GM23338 (cell line): ENCODE measurements at regions not wholly inside any gene's neighbourhood (a gene's known extent, or its start where the extent isn't known, plus 50 kb on each side); places are given as distances from the start of the nearest gene placed in this dataset.

Experiments used
- ATAC-seq: fragments of 200-7000 bp; cut with Tn5 transposase; 3 replicates; pipeline ENCODE4 v1.9.1; 2020
- DNase-seq: peaks from one replicate; pipeline ENCODE4 v3.0.0-alpha.2; 2015; ENCODE audit warnings: low spot score
- H2AFZ ChIP-seq: fragments of 200-600 bp; sonication (generic); 2 replicates; pipeline ENCODE4 v1.8.0; 2016; ENCODE audit warnings: antibody characterized with exemption, mild to moderate bottlenecking, moderate library complexity
- H3F3A ChIP-seq: fragments of 200-600 bp; sonication (generic); replicated peaks from 2 replicates; pipeline ENCODE4 v1.8.0; 2017; ENCODE audit warnings: antibody characterized with exemption, mixed run types, low read depth
- H3K27ac ChIP-seq: fragments of 200-600 bp; sonication (generic); 2 replicates; pipeline ENCODE4 v1.6.1; 2016; ENCODE audit warnings: low read depth
- H3K27me3 ChIP-seq: fragments of 200-600 bp; sonication (generic); 2 replicates; pipeline ENCODE4 v1.8.0; 2016; ENCODE audit warnings: mild to moderate bottlenecking, mixed run types, moderate library complexity; ENCODE audit not compliant: insufficient read depth
- H3K36me3 ChIP-seq: fragments of 200-600 bp; sonication (generic); 2 replicates; pipeline ENCODE4 v1.8.0; 2016; ENCODE audit warnings: mild to moderate bottlenecking; ENCODE audit not compliant: insufficient read depth
- H3K4me1 ChIP-seq: fragments of 200-600 bp; sonication (generic); 2 replicates; pipeline ENCODE4 v1.8.0; 2016; ENCODE audit warnings: mild to moderate bottlenecking, moderate library complexity; ENCODE audit not compliant: insufficient read depth
- H3K4me2 ChIP-seq: fragments of 200-600 bp; sonication (generic); 2 replicates; pipeline ENCODE4 v1.7.1; 2017; ENCODE audit warnings: mixed run types
- H3K4me3 ChIP-seq: fragments of 200-600 bp; sonication (generic); 2 replicates; pipeline ENCODE4 v1.6.1; 2016; ENCODE audit warnings: mixed run types
- H3K79me2 ChIP-seq: fragments of 200-600 bp; sonication (generic); replicated peaks from 2 replicates; pipeline ENCODE4 v1.8.0; 2017; ENCODE audit warnings: mild to moderate bottlenecking; ENCODE audit not compliant: insufficient read depth
- H3K9me2 ChIP-seq: fragments of 200-600 bp; sonication (generic); 2 replicates; pipeline ENCODE4 v1.8.0; 2017; ENCODE audit not compliant: insufficient read depth
- H4K20me1 ChIP-seq: fragments of 200-600 bp; sonication (generic); replicated peaks from 2 replicates; pipeline ENCODE4 v1.8.0; 2017; ENCODE audit warnings: mild to moderate bottlenecking; ENCODE audit not compliant: insufficient read depth
- H3K27ac Mint-ChIP-seq: 2 replicates; pipeline ENCODE4 v1.8.0; 2020; ENCODE audit warnings: inconsistent platforms, mild to moderate bottlenecking, moderate library complexity, mixed read lengths
- H3K27me3 Mint-ChIP-seq: 3 replicates; pipeline ENCODE4 v1.8.0; 2022; ENCODE audit warnings: low read depth, mild to moderate bottlenecking, moderate library complexity, mixed read lengths, inconsistent platforms; ENCODE audit not compliant: insufficient read depth, poor library complexity
- H3K36me3 Mint-ChIP-seq: 3 replicates; pipeline ENCODE4 v1.8.0; 2021; ENCODE audit warnings: low read depth, mild to moderate bottlenecking, inconsistent platforms, moderate library complexity, mixed read lengths
- H3K4me1 Mint-ChIP-seq: 3 replicates; pipeline ENCODE4 v1.8.0; 2020; ENCODE audit warnings: mild to moderate bottlenecking, inconsistent platforms, mixed read lengths
- H3K4me3 Mint-ChIP-seq: 3 replicates; pipeline ENCODE4 v1.8.0; 2021; ENCODE audit warnings: moderate library complexity, mild to moderate bottlenecking, inconsistent platforms, mixed read lengths
- H3K9me3 Mint-ChIP-seq: 3 replicates; pipeline ENCODE4 v1.8.0; 2020; ENCODE audit warnings: moderate library complexity, mild to moderate bottlenecking, inconsistent platforms, mixed read lengths
- EZH2phosphoT487 ChIP-seq: fragments of 200-600 bp; sonication (generic); IDR thresholded peaks from one replicate; pipeline ENCODE4 v1.8.1; 2018; ENCODE audit warnings: antibody characterized with exemption; ENCODE audit not compliant: unreplicated experiment
- JUNB ChIP-seq: IDR thresholded peaks from one replicate; pipeline ENCODE4 v1.6.1; 2016; ENCODE audit warnings: antibody characterized with exemption; ENCODE audit not compliant: unreplicated experiment
- NANOG ChIP-seq: IDR thresholded peaks from 2 replicates; pipeline ENCODE4 v1.6.1; 2016; ENCODE audit warnings: antibody characterized with exemption, borderline replicate concordance
- STAT1 ChIP-seq: IDR thresholded peaks from one replicate; pipeline ENCODE4 v1.6.1; 2016; ENCODE audit warnings: antibody characterized with exemption; ENCODE audit not compliant: unreplicated experiment
- ZNF331 ChIP-seq: fragments of 250-450 bp; sonication (Bioruptor Pico); IDR thresholded peaks from 2 replicates; pipeline ENCODE4 v1.5.0; 2020; ENCODE audit warnings: low read depth, mild to moderate bottlenecking, moderate library complexity
- TF ChIP-seq, protein P1 (sequence below), 2 experiments: fragments of 200-600 bp in 1 of 2; sonication (generic) in 1 of 2; conservative IDR thresholded peaks; 2 replicates each; pipeline versions ENCODE4 v1.5.1 to v1.6.1; 2016 to 2017; ENCODE audit warnings: antibody characterized with exemption in 2 of 2, low read depth in 2 of 2, mild to moderate bottlenecking in 2 of 2, moderate library complexity in 1 of 2
- TF ChIP-seq, protein P2 (sequence below): IDR thresholded peaks from 2 replicates; pipeline ENCODE4 v1.6.1; 2016; ENCODE audit warnings: antibody characterized with exemption
- TF ChIP-seq, protein P3 (sequence below): IDR thresholded peaks from one replicate; pipeline ENCODE4 v1.6.1; 2018; ENCODE audit warnings: antibody characterized with exemption; ENCODE audit not compliant: unreplicated experiment
- TF ChIP-seq, protein P4 (sequence below): fragments of 250-450 bp; sonication (Bioruptor Pico); IDR thresholded peaks from 2 replicates; pipeline ENCODE4 v1.5.0; 2020; ENCODE audit warnings: mild to moderate bottlenecking, moderate library complexity

DNA sequence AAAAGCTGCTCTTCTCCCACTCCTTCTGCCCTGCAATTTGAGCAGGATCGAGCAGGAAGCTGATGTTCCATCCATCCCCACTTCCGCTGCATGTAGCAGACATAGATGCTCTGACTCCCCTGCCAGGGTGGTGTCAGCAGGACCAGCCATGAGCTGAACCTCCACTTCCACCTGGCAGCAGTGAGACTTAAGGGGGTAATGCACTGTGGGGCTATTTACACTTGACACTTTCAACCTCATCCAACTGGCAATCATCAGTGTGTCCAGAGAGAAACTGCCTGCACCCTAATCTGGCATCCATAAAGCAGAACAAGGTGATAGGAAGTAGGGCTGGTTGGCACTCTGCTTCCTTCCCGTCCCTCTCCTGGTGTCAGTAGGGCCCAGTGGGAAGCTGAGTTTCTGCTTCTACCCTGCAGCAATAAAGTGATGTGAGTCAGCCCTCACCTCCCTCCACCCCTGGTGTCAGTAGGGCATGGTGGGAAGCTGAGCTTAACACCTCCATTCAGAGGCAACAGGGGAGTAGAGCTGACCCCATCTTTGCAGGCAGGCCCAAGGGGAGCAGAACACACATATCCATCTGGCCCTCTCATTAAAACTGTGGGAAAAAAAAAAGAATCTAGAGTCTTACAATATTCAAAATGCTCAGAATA lies 272.3 kb downstream of the PTPRU start (continued):
- TF ChIP-seq EZH2phosphoT487: no peak
- TF ChIP-seq, protein P1, sequence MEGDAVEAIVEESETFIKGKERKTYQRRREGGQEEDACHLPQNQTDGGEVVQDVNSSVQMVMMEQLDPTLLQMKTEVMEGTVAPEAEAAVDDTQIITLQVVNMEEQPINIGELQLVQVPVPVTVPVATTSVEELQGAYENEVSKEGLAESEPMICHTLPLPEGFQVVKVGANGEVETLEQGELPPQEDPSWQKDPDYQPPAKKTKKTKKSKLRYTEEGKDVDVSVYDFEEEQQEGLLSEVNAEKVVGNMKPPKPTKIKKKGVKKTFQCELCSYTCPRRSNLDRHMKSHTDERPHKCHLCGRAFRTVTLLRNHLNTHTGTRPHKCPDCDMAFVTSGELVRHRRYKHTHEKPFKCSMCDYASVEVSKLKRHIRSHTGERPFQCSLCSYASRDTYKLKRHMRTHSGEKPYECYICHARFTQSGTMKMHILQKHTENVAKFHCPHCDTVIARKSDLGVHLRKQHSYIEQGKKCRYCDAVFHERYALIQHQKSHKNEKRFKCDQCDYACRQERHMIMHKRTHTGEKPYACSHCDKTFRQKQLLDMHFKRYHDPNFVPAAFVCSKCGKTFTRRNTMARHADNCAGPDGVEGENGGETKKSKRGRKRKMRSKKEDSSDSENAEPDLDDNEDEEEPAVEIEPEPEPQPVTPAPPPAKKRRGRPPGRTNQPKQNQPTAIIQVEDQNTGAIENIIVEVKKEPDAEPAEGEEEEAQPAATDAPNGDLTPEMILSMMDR (conservative IDR thresholded peaks at IDR 0.05; ENCODE audit: low read depth in 2 of 2): no peak

DNA sequence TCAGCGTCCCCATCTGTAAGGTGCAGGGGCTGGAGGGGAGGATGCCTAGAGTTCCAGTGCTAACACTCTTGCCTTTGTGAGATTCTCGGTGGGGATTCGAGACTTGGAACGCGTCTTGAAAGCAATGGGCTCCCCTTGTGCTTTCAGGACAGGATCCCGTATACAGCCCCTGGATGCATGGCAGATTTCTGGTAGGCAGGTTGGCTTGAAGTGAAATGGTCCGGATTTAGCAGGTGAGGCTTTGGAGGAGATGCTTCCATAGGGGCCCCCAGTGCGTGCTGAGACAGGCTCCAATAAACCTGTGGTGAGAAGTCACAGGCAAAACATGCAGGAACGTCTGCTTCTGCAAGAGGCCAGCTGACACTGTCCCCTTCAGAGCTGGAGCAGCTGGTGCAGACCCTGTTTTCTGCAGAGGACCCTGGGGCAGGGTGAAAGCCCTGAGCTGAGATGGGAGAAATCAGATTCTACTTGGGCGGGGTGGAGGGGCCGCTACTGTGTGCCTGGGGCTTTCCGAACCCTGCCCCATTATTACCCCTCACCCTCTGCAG lies 270.4 kb downstream of the PTPRU start:
- H3K9me2 ChIP-seq: no peaks in the 10 kb centered on the region
- H3K4me2 ChIP-seq: no peak overlapping the region
- Mint-ChIP-seq H3K27ac (no peak overlapping the region), H3K36me3 (no peaks in the 10 kb centered on the region), H3K27me3 (peaks cover 12% of the 10 kb centered on the region), H3K4me3 (no peak overlapping the region), H3K4me1 (peaks cover 29% of the 10 kb centered on the region), H3K9me3 (no peaks in the 10 kb centered on the region)
- no peak for TF ChIP-seq ZNF331
- TF ChIP-seq, protein P2, sequence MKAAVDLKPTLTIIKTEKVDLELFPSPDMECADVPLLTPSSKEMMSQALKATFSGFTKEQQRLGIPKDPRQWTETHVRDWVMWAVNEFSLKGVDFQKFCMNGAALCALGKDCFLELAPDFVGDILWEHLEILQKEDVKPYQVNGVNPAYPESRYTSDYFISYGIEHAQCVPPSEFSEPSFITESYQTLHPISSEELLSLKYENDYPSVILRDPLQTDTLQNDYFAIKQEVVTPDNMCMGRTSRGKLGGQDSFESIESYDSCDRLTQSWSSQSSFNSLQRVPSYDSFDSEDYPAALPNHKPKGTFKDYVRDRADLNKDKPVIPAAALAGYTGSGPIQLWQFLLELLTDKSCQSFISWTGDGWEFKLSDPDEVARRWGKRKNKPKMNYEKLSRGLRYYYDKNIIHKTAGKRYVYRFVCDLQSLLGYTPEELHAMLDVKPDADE: no peak
- TF ChIP-seq NANOG: no peak
- TF ChIP-seq, protein P3, sequence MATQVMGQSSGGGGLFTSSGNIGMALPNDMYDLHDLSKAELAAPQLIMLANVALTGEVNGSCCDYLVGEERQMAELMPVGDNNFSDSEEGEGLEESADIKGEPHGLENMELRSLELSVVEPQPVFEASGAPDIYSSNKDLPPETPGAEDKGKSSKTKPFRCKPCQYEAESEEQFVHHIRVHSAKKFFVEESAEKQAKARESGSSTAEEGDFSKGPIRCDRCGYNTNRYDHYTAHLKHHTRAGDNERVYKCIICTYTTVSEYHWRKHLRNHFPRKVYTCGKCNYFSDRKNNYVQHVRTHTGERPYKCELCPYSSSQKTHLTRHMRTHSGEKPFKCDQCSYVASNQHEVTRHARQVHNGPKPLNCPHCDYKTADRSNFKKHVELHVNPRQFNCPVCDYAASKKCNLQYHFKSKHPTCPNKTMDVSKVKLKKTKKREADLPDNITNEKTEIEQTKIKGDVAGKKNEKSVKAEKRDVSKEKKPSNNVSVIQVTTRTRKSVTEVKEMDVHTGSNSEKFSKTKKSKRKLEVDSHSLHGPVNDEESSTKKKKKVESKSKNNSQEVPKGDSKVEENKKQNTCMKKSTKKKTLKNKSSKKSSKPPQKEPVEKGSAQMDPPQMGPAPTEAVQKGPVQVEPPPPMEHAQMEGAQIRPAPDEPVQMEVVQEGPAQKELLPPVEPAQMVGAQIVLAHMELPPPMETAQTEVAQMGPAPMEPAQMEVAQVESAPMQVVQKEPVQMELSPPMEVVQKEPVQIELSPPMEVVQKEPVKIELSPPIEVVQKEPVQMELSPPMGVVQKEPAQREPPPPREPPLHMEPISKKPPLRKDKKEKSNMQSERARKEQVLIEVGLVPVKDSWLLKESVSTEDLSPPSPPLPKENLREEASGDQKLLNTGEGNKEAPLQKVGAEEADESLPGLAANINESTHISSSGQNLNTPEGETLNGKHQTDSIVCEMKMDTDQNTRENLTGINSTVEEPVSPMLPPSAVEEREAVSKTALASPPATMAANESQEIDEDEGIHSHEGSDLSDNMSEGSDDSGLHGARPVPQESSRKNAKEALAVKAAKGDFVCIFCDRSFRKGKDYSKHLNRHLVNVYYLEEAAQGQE: no peak
- TF ChIP-seq, protein P4, sequence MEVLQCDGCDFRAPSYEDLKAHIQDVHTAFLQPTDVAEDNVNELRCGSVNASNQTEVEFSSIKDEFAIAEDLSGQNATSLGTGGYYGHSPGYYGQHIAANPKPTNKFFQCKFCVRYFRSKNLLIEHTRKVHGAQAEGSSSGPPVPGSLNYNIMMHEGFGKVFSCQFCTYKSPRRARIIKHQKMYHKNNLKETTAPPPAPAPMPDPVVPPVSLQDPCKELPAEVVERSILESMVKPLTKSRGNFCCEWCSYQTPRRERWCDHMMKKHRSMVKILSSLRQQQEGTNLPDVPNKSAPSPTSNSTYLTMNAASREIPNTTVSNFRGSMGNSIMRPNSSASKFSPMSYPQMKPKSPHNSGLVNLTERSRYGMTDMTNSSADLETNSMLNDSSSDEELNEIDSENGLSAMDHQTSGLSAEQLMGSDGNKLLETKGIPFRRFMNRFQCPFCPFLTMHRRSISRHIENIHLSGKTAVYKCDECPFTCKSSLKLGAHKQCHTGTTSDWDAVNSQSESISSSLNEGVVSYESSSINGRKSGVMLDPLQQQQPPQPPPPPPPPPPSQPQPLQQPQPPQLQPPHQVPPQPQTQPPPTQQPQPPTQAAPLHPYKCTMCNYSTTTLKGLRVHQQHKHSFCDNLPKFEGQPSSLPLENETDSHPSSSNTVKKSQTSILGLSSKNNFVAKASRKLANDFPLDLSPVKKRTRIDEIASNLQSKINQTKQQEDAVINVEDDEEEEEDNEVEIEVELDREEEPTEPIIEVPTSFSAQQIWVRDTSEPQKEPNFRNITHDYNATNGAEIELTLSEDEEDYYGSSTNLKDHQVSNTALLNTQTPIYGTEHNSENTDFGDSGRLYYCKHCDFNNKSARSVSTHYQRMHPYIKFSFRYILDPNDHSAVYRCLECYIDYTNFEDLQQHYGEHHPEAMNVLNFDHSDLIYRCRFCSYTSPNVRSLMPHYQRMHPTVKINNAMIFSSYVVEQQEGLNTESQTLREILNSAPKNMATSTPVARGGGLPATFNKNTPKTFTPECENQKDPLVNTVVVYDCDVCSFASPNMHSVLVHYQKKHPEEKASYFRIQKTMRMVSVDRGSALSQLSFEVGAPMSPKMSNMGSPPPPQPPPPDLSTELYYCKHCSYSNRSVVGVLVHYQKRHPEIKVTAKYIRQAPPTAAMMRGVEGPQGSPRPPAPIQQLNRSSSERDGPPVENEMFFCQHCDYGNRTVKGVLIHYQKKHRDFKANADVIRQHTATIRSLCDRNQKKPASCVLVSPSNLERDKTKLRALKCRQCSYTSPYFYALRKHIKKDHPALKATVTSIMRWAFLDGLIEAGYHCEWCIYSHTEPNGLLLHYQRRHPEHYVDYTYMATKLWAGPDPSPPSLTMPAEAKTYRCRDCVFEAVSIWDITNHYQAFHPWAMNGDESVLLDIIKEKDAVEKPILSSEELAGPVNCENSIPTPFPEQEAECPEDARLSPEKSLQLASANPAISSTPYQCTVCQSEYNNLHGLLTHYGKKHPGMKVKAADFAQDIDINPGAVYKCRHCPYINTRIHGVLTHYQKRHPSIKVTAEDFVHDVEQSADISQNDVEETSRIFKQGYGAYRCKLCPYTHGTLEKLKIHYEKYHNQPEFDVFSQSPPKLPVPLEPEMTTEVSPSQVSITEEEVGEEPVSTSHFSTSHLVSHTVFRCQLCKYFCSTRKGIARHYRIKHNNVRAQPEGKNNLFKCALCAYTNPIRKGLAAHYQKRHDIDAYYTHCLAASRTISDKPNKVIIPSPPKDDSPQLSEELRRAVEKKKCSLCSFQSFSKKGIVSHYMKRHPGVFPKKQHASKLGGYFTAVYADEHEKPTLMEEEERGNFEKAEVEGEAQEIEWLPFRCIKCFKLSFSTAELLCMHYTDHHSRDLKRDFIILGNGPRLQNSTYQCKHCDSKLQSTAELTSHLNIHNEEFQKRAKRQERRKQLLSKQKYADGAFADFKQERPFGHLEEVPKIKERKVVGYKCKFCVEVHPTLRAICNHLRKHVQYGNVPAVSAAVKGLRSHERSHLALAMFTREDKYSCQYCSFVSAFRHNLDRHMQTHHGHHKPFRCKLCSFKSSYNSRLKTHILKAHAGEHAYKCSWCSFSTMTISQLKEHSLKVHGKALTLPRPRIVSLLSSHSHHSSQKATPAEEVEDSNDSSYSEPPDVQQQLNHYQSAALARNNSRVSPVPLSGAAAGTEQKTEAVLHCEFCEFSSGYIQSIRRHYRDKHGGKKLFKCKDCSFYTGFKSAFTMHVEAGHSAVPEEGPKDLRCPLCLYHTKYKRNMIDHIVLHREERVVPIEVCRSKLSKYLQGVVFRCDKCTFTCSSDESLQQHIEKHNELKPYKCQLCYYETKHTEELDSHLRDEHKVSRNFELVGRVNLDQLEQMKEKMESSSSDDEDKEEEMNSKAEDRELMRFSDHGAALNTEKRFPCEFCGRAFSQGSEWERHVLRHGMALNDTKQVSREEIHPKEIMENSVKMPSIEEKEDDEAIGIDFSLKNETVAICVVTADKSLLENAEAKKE (CRISPR knock-in tag): no peak
- no peak for TF ChIP-seq JUNB
- TF ChIP-seq STAT1: no peak
- H3K27me3 ChIP-seq: no peaks in the 10 kb centered on the region
- peak overlapping the region; percentile 18; the same call in 1 of the 2 replicates for H2AFZ ChIP-seq
- no peaks in the 10 kb centered on the region for H3K79me2 ChIP-seq
- H3K4me1 ChIP-seq: peaks cover 23% of the 10 kb centered on the region
- no peaks in the 10 kb centered on the region for H4K20me1 ChIP-seq
- H3K36me3 ChIP-seq: no peaks in the 10 kb centered on the region
- H3K27ac ChIP-seq: no peak overlapping the region
- no peak overlapping the region for H3K4me3 ChIP-seq
- DNase-seq: no peak
- H3F3A ChIP-seq: no peaks in the 10 kb centered on the region
- ATAC-seq: no peak
